Peyer's patch (tissue), 4 donors: ENCODE measurements at regions not wholly inside any gene's neighbourhood (a gene's known extent, or its start where the extent isn't known, plus 50 kb on each side); places are given as distances from the start of the nearest gene placed in this dataset.

Source experiments
- POLR2A ChIP-seq, 2 donors: fragments of 450-650 bp; IDR thresholded peaks; one replicate each; pipeline ENCODE4 v1.5.1; 2017; ENCODE audit warnings: antibody characterized with exemption in 2 of 2, mild to moderate bottlenecking in 2 of 2, moderate library complexity in 2 of 2
- TF ChIP-seq, protein P1 (sequence below), 6 experiments: fragments of 450-650 bp in 4 of 6; fragments of 200-600 bp in 2 of 6; sonication (generic) in 1 of 6; IDR thresholded peaks; one replicate each; pipeline ENCODE4 v1.5.1; 2017 to 2019; ENCODE audit warnings: antibody characterized with exemption in 6 of 6, mild to moderate bottlenecking in 3 of 6, moderate library complexity in 1 of 6

DNA sequence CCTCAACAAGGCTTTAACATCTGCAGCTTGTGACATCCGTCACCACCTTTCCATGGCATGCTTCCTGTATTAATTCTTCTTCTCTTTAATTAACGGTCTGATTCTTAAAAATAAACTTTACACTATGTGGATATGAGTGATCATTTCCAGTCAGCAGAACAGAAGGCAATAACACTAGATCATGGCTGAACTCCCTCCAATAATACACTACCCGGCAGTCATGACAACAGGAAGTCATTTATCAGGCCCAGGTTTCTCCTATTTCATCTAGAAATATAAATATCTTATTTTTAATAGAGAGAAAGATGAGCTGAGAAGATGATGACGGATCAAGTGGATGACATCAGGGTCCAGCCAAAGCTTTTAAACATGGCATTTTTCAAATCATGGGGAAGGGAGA, 792.2 kb downstream of the SLC4A3 start:
- TF ChIP-seq, protein P1, sequence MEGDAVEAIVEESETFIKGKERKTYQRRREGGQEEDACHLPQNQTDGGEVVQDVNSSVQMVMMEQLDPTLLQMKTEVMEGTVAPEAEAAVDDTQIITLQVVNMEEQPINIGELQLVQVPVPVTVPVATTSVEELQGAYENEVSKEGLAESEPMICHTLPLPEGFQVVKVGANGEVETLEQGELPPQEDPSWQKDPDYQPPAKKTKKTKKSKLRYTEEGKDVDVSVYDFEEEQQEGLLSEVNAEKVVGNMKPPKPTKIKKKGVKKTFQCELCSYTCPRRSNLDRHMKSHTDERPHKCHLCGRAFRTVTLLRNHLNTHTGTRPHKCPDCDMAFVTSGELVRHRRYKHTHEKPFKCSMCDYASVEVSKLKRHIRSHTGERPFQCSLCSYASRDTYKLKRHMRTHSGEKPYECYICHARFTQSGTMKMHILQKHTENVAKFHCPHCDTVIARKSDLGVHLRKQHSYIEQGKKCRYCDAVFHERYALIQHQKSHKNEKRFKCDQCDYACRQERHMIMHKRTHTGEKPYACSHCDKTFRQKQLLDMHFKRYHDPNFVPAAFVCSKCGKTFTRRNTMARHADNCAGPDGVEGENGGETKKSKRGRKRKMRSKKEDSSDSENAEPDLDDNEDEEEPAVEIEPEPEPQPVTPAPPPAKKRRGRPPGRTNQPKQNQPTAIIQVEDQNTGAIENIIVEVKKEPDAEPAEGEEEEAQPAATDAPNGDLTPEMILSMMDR (IDR thresholded peaks at IDR 0.05) = no peak
- TF ChIP-seq POLR2A (IDR thresholded peaks at IDR 0.05) = no peak
